Tibial artery (tissue), 4 donors: ENCODE measurements at regions not wholly inside any gene's neighbourhood (a gene's known extent, or its start where the extent isn't known, plus 50 kb on each side); places are given as distances from the start of the nearest gene placed in this dataset.

Source experiments
- DNase-seq, 2 donors: peaks; one replicate each; pipeline ENCODE4 v3.0.0-alpha.2; 2019
- H3K27ac ChIP-seq, 2 donors: fragments of 200-600 bp; sonication (generic) in 1 of 2; 1 replicate in 1 of 2; 2 replicates in 1 of 2; pipeline ENCODE4 v1.5.1; 2018 to 2019; ENCODE audit warnings: mild to moderate bottlenecking in 1 of 2
- H3K27me3 ChIP-seq, 2 donors: fragments of 200-600 bp; sonication (generic) in 1 of 2; one replicate each; pipeline versions ENCODE4 v1.5.1 to v1.6.0; 2016 to 2019
- H3K36me3 ChIP-seq, 3 donors: fragments of 200-600 bp; sonication (generic) in 2 of 3; one replicate each; pipeline ENCODE4 v1.5.1; 2016 to 2019; ENCODE audit warnings: mild to moderate bottlenecking in 2 of 3
- H3K4me1 ChIP-seq, 4 donors: fragments of 200-600 bp; sonication (generic) in 2 of 4; 1 replicate in 3 of 4; 2 replicates in 1 of 4; pipeline ENCODE4 v1.5.1; 2016 to 2019
- H3K4me3 ChIP-seq, 2 donors: fragments of 200-600 bp; sonication (generic) in 1 of 2; 1 replicate in 1 of 2; 2 replicates in 1 of 2; pipeline ENCODE4 v1.5.1; 2018 to 2019; ENCODE audit warnings: mild to moderate bottlenecking in 2 of 2
- H3K9me3 ChIP-seq, 3 donors: fragments of 200-600 bp; sonication (generic) in 1 of 3; one replicate each; pipeline ENCODE4 v1.5.1; 2016 to 2019
- intact Hi-C: fragments of 100-400 bp; cut with DNase I; formaldehyde crosslinking; loops from one replicate; pipeline ENCODE4 v1.15.0; 2023; ENCODE audit warnings: low total_unique reads
- TF ChIP-seq, protein P1 (sequence below), 2 experiments: fragments of 200-600 bp in 1 of 2; fragments of 450-650 bp in 1 of 2; IDR thresholded peaks; one replicate each; pipeline ENCODE4 v1.5.1; 2017 to 2019; ENCODE audit warnings: antibody characterized with exemption in 2 of 2, mild to moderate bottlenecking in 1 of 2, moderate library complexity in 1 of 2

DNA sequence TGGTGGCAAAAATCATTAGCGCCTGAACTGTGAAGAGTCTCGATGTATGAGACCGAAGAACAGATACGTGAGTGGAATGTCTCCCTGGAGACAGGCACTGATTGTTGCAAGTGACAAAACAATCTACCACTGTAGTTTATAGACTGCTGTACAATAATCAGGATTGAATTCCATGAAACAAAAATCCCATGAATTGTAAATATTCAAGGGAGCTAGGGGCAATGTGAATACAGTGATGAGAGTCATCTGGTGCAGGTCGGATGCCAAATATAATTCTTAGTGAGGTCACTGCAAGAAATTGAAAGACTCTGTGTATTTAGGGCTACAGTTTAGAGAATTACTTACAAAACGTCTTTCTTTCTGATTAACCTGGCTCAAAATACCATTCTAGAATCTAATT, 594.4 kb upstream of the VSTM2A start:
- Histone ChIP-seq H3K36me3 (no peaks in the 10 kb centered on the region), H3K27ac (no peak overlapping the region), H3K4me3 (no peak overlapping the region), H3K9me3 (peaks cover 0 to 3% (median 0%) of the 10 kb centered on the region in 3 donors), H3K27me3 (no peaks in the 10 kb centered on the region), H3K4me1 (no peaks in the 10 kb centered on the region)
- no peak for DNase-seq
- TF ChIP-seq, protein P1, sequence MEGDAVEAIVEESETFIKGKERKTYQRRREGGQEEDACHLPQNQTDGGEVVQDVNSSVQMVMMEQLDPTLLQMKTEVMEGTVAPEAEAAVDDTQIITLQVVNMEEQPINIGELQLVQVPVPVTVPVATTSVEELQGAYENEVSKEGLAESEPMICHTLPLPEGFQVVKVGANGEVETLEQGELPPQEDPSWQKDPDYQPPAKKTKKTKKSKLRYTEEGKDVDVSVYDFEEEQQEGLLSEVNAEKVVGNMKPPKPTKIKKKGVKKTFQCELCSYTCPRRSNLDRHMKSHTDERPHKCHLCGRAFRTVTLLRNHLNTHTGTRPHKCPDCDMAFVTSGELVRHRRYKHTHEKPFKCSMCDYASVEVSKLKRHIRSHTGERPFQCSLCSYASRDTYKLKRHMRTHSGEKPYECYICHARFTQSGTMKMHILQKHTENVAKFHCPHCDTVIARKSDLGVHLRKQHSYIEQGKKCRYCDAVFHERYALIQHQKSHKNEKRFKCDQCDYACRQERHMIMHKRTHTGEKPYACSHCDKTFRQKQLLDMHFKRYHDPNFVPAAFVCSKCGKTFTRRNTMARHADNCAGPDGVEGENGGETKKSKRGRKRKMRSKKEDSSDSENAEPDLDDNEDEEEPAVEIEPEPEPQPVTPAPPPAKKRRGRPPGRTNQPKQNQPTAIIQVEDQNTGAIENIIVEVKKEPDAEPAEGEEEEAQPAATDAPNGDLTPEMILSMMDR (IDR thresholded peaks at IDR 0.05), result no peak
- intact Hi-C loops, result no loop called here

DNA sequence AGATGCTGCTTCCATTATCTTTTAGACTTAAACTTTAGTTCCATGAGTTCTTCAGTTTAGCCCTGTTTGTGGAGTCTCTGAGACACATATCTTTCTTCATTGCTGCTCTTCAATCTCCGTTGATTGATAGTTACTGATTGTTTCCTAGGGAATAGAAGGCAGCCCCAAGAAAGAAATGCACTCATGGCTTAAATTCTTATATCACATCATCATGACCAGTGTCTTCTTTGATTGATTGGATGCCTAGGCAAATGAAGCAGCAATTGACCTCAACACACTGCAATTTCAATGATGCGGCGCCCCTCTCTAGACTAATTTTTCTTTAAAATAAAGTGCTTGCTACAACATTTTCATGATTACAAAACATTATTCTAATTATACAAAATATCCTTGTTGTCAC, 576.5 kb upstream of the VSTM2A start:
- Histone ChIP-seq H3K27ac (no peak overlapping the region), H3K4me1 (no peaks in the 10 kb centered on the region), H3K27me3 (no peaks in the 10 kb centered on the region), H3K36me3 (no peaks in the 10 kb centered on the region), H3K9me3 (no peaks in the 10 kb centered on the region), H3K4me3 (no peak overlapping the region)
- TF ChIP-seq, protein P1 (IDR thresholded peaks at IDR 0.05), result no peak
- intact Hi-C loops, result no loop called here
- DNase-seq, result no peak

DNA sequence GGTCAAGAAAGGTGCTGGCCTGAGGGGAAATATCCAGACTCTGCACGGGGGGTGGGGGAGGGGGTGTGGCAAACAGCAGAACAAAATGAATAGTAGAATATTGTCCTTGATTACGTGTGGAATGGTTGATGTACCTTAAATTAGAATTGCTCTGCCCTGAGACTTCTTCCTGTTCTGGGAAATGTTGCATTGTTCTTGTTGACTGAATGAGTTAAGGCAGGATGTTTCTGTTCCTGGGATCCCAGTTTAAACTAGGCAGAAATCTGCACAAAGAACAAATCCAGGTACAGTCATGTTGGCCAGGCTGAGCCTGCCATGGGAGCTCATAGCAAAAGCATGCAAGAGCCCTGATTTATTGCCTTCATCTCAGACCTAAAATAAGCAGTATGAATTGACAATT, 558.7 kb upstream of the VSTM2A start:
- no peak overlapping the region for H3K4me3 ChIP-seq
- no peaks in the 10 kb centered on the region for H3K36me3 ChIP-seq
- no peaks in the 10 kb centered on the region for H3K4me1 ChIP-seq
- no peak overlapping the region for H3K27ac ChIP-seq
- no peaks in the 10 kb centered on the region for H3K27me3 ChIP-seq
- TF ChIP-seq, protein P1 (IDR thresholded peaks at IDR 0.05), result no peak
- intact Hi-C loops, result no loop called here
- no peak for DNase-seq
- no peaks in the 10 kb centered on the region for H3K9me3 ChIP-seq

DNA sequence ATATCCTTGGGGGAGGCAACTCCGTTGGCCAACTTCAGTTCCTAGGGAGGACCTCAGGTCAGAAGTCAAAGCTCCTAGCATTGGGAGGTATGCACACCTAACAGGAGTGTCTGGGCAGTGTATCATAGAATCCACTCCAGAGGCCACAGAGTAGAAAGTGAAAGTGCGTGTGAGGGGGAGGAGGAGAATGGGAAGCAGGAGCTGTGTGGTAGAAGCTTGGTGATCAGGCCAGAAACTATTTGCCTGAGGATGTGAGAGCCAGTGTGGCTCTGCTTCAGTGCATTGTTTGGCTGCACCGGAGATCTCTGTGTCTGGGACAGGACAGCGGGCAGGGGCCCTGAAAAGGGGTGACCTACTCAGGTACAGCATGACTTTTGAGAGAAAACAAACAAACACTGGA, 557.4 kb upstream of the VSTM2A start:
- Histone ChIP-seq H3K36me3 (no peaks in the 10 kb centered on the region), H3K4me1 (no peaks in the 10 kb centered on the region), H3K4me3 (no peak overlapping the region), H3K27ac (no peak overlapping the region), H3K9me3 (no peaks in the 10 kb centered on the region), H3K27me3 (no peaks in the 10 kb centered on the region)
- intact Hi-C loops, result no loop called here
- TF ChIP-seq, protein P1 (IDR thresholded peaks at IDR 0.05), result no peak
- DNase-seq, result no peak

DNA sequence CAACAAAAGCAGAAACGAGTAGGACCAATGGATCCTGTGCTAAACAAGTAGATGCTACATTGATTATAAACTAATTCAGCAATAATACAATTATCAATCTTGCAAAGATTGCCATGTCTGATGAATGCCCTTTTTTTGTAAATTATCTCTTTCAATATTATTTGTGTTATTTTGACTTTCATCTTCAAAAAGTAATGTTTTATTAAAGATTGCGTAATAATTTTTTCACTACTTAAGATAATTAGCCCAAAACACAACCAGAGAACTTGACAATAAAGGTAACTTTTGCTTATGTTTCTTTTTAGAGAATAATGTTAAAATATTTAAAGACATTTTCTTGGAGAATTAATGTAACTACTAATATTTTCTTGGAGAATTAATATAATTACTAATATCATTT, 553.8 kb upstream of the VSTM2A start:
- no peaks in the 10 kb centered on the region for H3K36me3 ChIP-seq
- H3K4me1 ChIP-seq, result no peaks in the 10 kb centered on the region
- intact Hi-C loops, result no loop called here
- TF ChIP-seq, protein P1 (IDR thresholded peaks at IDR 0.05), result no peak
- no peak overlapping the region for H3K4me3 ChIP-seq
- DNase-seq, result no peak
- no peaks in the 10 kb centered on the region for H3K9me3 ChIP-seq
- no peaks in the 10 kb centered on the region for H3K27me3 ChIP-seq
- no peak overlapping the region for H3K27ac ChIP-seq

DNA sequence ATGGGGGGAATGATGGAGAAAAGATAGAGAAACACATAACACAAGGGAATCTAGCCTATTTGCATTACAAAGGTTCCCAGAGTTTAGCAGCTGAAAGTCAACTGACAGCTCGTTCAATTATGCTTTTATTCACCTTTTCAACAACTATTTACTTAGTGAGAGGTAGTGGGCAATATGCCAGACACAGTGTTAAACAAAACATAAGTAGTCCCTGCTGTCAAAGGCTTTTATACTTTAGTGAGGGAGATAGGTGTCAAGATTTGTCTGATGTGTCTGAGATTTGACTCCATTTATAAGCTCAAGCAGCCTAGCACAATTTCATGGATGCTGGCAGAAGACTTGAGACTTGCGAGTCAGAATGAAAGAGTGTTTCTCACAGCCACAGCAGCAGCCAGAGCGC, 549.0 kb upstream of the VSTM2A start:
- Histone ChIP-seq H3K36me3 (no peaks in the 10 kb centered on the region), H3K9me3 (no peaks in the 10 kb centered on the region), H3K4me1 (no peaks in the 10 kb centered on the region), H3K4me3 (no peak overlapping the region), H3K27me3 (no peaks in the 10 kb centered on the region), H3K27ac (no peak overlapping the region)
- no peak for DNase-seq
- intact Hi-C loops, result no loop called here
- TF ChIP-seq, protein P1 (IDR thresholded peaks at IDR 0.05), result no peak
